SU-DHL-6 (cell line): ENCODE measurements at regions not wholly inside any gene's neighbourhood (a gene's known extent, or its start where the extent isn't known, plus 50 kb on each side); places are given as distances from the start of the nearest gene placed in this dataset.

Experiments
- H2AFZ ChIP-seq: fragments of 200-600 bp; sonication (generic); 2 replicates; pipeline ENCODE4 v1.6.1; 2014; ENCODE audit warnings: low read depth, mild to moderate bottlenecking, moderate library complexity, mixed read lengths, antibody characterized with exemption, low read length; ENCODE audit not compliant: severe bottlenecking
- H3F3A ChIP-seq: fragments of 200-600 bp; shearing (Covaris generic); 2 replicates; pipeline ENCODE4 v1.6.0; 2016; ENCODE audit warnings: antibody characterized with exemption, mild to moderate bottlenecking; ENCODE audit not compliant: insufficient read depth
- H3K27ac ChIP-seq: fragments of 200-600 bp; sonication (generic); 2 replicates; pipeline ENCODE4 v1.5.1; 2016; ENCODE audit warnings: low read depth, mild to moderate bottlenecking, low read length, moderate library complexity, mixed read lengths
- H3K27me3 ChIP-seq: fragments of 200-600 bp; sonication (generic), shearing (Covaris generic); 2 replicates; pipeline ENCODE4 v1.6.0; 2014; ENCODE audit warnings: mild to moderate bottlenecking, low read length
- H3K36me3 ChIP-seq: fragments of 200-600 bp; sonication (generic); 2 replicates; pipeline ENCODE4 v1.6.1; 2014; ENCODE audit warnings: mild to moderate bottlenecking, low read length, mixed read lengths
- H3K4me2 ChIP-seq: fragments of 300-600, 200-600 bp; shearing (Covaris generic), sonication (generic); 2 replicates; pipeline ENCODE4 v1.6.0; 2014; ENCODE audit warnings: low read length, low read depth, mild to moderate bottlenecking; ENCODE audit not compliant: poor library complexity, severe bottlenecking
- H3K4me3 ChIP-seq: fragments of 200-600 bp; sonication (generic); 2 replicates; pipeline ENCODE4 v1.5.1; 2014; ENCODE audit warnings: antibody characterized with exemption, low read length, mild to moderate bottlenecking, mixed read lengths; ENCODE audit not compliant: insufficient read depth, poor library complexity, severe bottlenecking
- H3K79me2 ChIP-seq: fragments of 200-600 bp; sonication (generic); 2 replicates; pipeline ENCODE4 v1.6.1; 2014; ENCODE audit warnings: mild to moderate bottlenecking, low read length, moderate library complexity; ENCODE audit not compliant: insufficient read depth
- H3K9ac ChIP-seq: fragments of 200-600 bp; sonication (generic); 2 replicates; pipeline ENCODE4 v1.7.0; 2014; ENCODE audit warnings: mild to moderate bottlenecking, low read length
- H3K9me2 ChIP-seq: fragments of 200-600 bp; sonication (generic); replicated peaks from 2 replicates; pipeline ENCODE4 v1.6.1; 2014; ENCODE audit warnings: low read length; ENCODE audit not compliant: insufficient read depth
- H3K9me3 ChIP-seq: fragments of 200-600 bp; sonication (generic); 2 replicates; pipeline ENCODE4 v1.6.1; 2014; ENCODE audit warnings: low read length, mixed read lengths; ENCODE audit not compliant: insufficient read depth
- H4K20me1 ChIP-seq: fragments of 200-600 bp; sonication (generic); 2 replicates; pipeline ENCODE4 v1.6.1; 2014; ENCODE audit warnings: low read depth, mild to moderate bottlenecking, antibody characterized with exemption, low read length, moderate library complexity, mixed read lengths
- EZH2phosphoT487 ChIP-seq: fragments of 200-600 bp; sonication (generic), shearing (Covaris generic); conservative IDR thresholded peaks from 2 replicates; pipeline ENCODE4 v1.6.1; 2018; ENCODE audit warnings: mild to moderate bottlenecking, antibody characterized with exemption, low read length, moderate library complexity, mixed read lengths
- TF ChIP-seq, protein P1 (sequence below): fragments of 200-600 bp; sonication (generic); IDR thresholded peaks from one replicate; pipeline ENCODE4 v1.5.1; 2017; ENCODE audit warnings: antibody characterized with exemption, mild to moderate bottlenecking, low read length, moderate library complexity; ENCODE audit not compliant: insufficient read depth, poor library complexity, severe bottlenecking

GRCh38 chr2:234732404-234733092, 219.3 kb upstream of the SH3BP4 start:
- no peaks in the 10 kb centered on the region for H3K36me3 ChIP-seq
- H3K9ac ChIP-seq = no peak overlapping the region
- no peak overlapping the region for H3K4me2 ChIP-seq
- TF ChIP-seq EZH2phosphoT487 = no peak
- TF ChIP-seq, protein P1, sequence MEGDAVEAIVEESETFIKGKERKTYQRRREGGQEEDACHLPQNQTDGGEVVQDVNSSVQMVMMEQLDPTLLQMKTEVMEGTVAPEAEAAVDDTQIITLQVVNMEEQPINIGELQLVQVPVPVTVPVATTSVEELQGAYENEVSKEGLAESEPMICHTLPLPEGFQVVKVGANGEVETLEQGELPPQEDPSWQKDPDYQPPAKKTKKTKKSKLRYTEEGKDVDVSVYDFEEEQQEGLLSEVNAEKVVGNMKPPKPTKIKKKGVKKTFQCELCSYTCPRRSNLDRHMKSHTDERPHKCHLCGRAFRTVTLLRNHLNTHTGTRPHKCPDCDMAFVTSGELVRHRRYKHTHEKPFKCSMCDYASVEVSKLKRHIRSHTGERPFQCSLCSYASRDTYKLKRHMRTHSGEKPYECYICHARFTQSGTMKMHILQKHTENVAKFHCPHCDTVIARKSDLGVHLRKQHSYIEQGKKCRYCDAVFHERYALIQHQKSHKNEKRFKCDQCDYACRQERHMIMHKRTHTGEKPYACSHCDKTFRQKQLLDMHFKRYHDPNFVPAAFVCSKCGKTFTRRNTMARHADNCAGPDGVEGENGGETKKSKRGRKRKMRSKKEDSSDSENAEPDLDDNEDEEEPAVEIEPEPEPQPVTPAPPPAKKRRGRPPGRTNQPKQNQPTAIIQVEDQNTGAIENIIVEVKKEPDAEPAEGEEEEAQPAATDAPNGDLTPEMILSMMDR = no peak
- H4K20me1 ChIP-seq = no peaks in the 10 kb centered on the region
- H3K9me3 ChIP-seq = no peaks in the 10 kb centered on the region
- H3K27ac ChIP-seq = no peak overlapping the region
- no peaks in the 10 kb centered on the region for H3K27me3 ChIP-seq
- no peaks in the 10 kb centered on the region for H3F3A ChIP-seq
- H2AFZ ChIP-seq = no peak overlapping the region
- no peaks in the 10 kb centered on the region for H3K79me2 ChIP-seq
- H3K9me2 ChIP-seq = no peaks in the 10 kb centered on the region
- no peak overlapping the region for H3K4me3 ChIP-seq

DNA sequence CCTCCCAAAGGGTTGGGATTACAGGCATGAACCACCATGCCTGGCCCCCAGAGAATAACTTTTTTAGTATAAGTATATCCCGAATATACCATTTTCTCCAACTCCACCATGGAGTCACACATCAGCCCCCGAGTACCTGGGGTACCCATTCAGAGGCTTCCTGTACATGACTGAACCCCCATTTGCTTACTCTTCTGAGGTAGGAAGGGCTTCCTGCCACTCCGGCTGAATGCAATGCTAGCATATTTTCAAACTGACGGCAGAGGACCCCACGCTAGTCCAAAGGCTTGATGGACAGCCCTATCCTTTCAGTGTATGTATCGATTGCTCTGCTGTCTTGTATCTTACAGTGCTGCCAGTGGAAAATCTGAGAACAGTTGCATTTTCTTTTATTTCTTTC, 220.6 kb upstream of the SH3BP4 start:
- Histone ChIP-seq H3K27me3 (no peaks in the 10 kb centered on the region), H3K4me2 (no peak overlapping the region), H3K9me3 (no peaks in the 10 kb centered on the region), H3K36me3 (no peaks in the 10 kb centered on the region), H4K20me1 (no peaks in the 10 kb centered on the region), H3F3A (no peaks in the 10 kb centered on the region), H3K4me3 (no peak overlapping the region), H2AFZ (no peak overlapping the region), H3K9me2 (no peaks in the 10 kb centered on the region), H3K79me2 (no peaks in the 10 kb centered on the region), H3K9ac (no peak overlapping the region), H3K27ac (no peak overlapping the region)
- no peak for TF ChIP-seq EZH2phosphoT487
- TF ChIP-seq, protein P1 = no peak

DNA sequence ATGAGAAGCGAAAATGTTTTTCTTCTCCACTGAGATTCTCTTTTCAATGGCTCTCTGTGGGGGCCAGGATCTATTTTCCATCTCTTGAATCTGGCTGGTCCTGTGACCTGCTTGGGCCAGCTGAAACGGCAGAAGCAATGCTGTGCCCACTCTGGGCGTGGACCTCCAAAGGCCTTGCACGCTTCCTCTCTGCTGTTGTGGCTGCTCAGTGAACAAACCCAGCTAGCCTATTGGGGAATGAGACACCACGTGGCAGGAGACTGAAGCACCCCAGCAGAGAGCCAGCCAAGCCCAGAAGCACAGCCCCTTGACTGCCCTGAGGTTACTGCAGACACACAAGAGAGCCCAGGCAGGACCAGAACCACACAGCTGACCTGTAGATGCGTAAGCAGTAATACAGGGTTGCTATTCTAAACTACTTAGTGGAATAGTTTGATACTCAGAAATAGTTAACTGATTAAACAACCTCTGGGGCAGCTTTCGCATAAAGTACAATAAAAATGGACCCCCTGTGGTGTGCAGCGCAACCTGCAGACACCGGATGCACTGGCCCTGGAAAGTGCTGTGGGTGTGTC, 221.7 kb upstream of the SH3BP4 start:
- no peaks in the 10 kb centered on the region for H3K9me3 ChIP-seq
- H3K9me2 ChIP-seq = no peaks in the 10 kb centered on the region
- no peak overlapping the region for H3K9ac ChIP-seq
- no peaks in the 10 kb centered on the region for H3K36me3 ChIP-seq
- H3K27me3 ChIP-seq = no peaks in the 10 kb centered on the region
- no peak overlapping the region for H3K4me3 ChIP-seq
- H3F3A ChIP-seq = no peaks in the 10 kb centered on the region
- no peaks in the 10 kb centered on the region for H3K79me2 ChIP-seq
- no peak overlapping the region for H3K27ac ChIP-seq
- TF ChIP-seq EZH2phosphoT487 = no peak
- TF ChIP-seq, protein P1 = no peak
- H3K4me2 ChIP-seq = no peak overlapping the region
- H4K20me1 ChIP-seq = no peaks in the 10 kb centered on the region
- no peak overlapping the region for H2AFZ ChIP-seq
